GM18499 (cell line): ENCODE measurements at regions not wholly inside any gene's neighbourhood (a gene's known extent, or its start where the extent isn't known, plus 50 kb on each side); places are given as distances from the start of the nearest gene placed in this dataset.

ENCODE experiments used
- ATAC-seq: cut with Tn5 transposase; IDR thresholded peaks from one replicate; pipeline ENCODE4 v1.9.1; 2021; ENCODE audit warnings: moderate number of reproducible peaks; ENCODE audit not compliant: insufficient read depth, unreplicated experiment

- ATAC-seq = no peak
Observed at GRCh38 chr7:125602441-125602840, 672.8 kb upstream of the POT1 start.

GRCh38 chr7:125599387-125599786, 669.8 kb upstream of the POT1 start:
- no peak for ATAC-seq

DNA sequence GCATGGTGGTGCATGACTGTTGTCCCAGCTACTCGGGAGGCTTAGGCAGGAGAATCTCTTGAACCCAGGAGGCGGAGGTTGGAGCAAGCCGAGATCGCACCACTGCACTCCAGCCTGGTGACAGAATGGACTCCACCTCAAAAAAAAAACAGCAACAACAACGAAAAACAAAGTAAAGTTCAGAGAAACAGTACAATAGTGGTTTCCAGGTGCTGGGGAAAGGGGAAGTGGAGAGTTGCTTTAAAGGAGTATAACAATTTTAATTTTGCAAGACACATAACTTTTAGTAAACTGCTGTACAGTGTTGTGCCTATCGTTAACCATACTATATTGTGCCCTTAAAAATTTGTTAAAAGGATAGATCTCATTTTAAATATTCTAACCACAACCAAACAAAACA, 662.7 kb upstream of the POT1 start:
- ATAC-seq = no peak

- ATAC-seq = no peak
Observed at GRCh38 chr7:125573126-125573525, 643.5 kb upstream of the POT1 start.

DNA sequence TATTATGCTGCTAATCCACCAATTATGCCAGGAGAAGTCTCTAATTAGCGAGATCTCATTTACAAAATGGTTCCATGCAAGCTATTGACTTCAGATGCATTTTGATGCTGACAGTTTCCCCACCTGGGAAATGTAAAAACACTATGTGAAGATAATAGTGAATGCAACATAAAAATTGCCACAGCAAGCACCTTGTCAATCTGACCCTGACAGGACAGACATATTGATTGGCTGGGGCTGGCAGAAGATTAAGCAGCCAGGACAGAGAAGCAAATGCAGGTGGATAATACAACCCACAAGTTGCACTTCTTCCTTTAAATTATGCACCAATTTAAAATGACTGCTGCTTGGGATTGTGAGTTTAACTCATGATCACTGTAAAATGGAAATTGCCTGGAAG, 642.8 kb upstream of the POT1 start:
- no peak for ATAC-seq

- peak; percentile 100 for ATAC-seq
Observed at GRCh38 chr7:125568799-125569198, 639.2 kb upstream of the POT1 start.

DNA sequence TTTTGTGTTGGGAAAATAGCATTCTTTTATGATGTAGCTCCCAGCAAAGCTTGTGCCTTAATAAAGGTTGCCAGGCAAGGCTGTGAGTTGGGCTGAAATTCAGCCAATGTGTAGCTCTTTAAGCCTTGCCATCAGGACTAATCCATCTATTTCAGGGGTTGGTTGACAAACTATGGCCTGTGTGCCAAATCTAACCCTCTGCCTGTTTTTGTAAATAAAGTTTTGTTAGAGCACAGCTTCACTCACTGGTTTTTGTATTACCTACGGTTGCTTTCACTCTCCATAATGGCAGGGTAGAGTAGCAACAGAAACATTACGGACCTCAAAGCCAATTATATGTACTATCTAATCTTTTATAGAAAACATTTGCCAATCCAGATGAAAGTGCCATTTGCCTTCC, 638.1 kb upstream of the POT1 start:
- no peak for ATAC-seq

DNA sequence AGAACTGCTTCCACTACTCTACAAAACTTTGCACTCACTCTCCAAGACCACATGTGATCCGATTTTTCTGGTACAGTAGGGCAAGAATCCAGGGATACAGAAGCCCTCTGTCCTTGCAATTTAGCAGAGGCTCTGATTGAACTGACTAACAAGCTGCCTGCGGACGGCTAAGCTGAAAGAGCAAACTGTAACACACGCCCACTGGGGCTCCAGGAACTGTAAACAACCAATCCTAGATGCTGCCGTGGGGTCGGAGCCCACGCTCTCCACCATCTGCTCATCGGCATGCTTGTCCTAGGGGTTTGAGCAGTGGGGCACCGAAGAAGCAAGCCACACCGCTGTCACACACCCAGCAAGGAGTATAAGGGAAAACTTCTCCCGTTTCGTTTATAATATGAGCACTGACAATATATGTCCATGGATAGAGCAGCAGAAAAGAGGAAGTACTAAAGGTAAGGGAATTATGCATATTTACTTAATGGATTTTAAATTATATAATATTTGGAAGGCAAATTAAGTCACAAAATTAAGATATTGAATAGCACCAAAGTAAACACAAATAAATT, 634.4 kb upstream of the POT1 start:
- no peak for ATAC-seq

- no peak for ATAC-seq
Observed at GRCh38 chr7:125563557-125563956, 633.9 kb upstream of the POT1 start.

DNA sequence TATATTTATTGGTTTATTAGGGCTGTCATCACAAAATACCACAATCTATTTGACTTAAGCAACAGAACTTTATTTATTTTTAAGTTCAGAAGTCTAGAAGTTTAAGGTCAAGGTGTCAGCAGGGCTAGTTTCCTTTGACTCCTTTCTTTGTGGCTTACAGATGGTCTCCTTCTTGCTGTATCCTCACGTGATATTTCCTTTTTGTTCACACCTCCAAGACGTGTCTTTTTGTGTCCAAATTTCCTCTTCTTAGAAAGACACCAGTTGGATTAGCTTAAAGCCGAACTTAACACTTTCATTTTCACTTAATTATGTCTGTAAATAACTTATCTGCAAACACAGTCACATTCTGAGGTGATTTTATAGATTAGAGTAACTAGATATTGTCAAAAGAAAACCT, 631.4 kb upstream of the POT1 start:
- ATAC-seq = no peak

DNA sequence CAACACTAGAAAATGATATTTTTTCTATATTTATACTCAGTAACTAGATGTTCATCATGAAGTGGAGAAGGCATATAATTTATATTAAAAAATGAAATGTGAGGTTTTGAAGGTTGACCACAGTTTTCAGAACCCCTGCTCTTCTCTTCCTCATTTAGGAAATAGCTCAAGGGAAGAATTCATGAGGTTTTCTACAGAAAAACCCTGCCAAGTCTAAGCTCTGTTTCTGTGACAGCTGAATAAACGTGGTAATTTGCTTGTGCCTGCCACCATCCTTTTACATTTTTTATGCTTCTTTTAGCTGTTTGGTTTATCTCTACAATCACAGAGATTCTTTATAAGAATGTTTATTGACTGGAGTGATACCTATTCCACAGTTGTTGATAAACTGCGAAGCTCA, 630.3 kb upstream of the POT1 start:
- ATAC-seq = no peak

- no peak for ATAC-seq
Observed at GRCh38 chr7:125555916-125556315, 626.3 kb upstream of the POT1 start.

DNA sequence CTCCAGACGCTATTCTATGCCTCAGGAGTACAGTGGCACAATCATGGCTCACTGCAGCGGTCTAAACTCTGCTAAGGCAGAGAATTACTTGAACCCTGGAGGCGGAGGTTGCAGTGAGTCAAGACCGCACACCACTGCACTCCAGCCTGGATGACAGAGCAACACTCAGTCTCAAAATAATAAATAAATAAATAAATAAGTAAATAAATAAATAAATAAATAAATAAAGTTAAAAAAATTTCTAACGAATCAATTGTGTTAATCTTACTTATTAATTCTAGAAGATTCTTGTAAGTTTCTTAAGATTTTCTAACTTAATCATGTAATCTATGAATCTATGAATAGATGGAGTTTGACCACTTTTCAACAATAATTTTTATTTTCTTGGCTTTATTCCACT, 621.4 kb upstream of the POT1 start:
- no peak for ATAC-seq

GRCh38 chr7:125547505-125547904, 617.9 kb upstream of the POT1 start:
- ATAC-seq = no peak

DNA sequence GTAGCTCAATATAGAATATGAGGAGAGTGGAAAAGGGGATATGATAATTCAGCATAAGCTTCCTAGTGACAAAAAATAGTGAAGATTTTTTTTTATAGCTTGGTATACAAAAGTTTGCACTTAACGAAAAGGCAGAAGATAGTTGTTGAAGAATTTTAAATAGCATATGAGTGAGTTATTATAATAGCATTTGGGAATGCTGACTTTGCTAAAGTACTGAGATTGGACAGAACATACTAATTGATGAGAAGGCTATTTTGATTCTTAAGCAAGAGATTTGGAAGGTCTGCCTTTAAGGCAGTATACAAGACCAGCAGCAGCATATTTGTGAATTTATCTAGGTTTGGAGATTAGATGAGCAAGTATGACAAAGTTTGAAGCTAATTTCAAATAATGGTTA, 600.9 kb upstream of the POT1 start:
- no peak for ATAC-seq

DNA sequence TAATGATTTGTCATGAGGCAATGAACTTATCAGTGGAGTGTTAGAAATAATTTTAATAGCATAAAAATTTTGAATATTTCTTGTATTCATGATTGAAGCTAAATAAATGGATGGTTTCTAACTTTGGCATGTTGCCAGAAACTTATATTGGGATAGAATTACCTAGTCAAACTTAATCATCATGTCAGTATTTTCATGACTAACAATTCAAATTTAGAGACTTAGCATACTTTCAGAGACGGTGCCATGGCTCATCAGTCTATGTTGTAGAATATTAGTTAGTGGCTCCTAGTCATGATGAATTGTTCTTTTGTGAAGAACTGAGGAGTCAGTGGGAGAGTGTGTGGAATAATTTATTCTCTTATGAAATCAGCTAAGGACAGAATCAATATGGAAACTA, 599.6 kb upstream of the POT1 start:
- no peak for ATAC-seq

GRCh38 chr7:125526958-125527357, 597.3 kb upstream of the POT1 start:
- no peak for ATAC-seq

DNA sequence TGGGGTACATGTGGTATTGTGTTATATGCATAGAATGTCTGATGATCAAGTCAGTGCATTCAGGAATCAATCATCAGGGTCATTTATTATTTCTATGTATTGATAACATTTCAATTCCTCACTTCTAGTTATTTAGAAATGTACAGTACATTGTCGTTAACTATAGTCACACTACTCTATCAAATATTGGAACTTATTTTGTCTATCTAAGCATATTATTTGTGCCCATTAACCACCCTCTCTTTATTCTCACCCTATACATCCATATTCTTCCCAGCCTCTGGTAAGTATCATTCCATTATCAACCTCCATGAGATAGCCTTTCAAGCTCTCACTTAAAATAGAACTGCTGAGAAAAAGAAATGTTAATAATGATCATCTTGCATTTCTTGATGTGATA, 596.5 kb upstream of the POT1 start:
- no peak for ATAC-seq

- no peak for ATAC-seq
Observed at GRCh38 chr7:125516194-125516593, 586.6 kb upstream of the POT1 start.

GRCh38 chr7:125512373-125512772, 582.7 kb upstream of the POT1 start:
- no peak for ATAC-seq

GRCh38 chr7:125511310-125511709, 581.7 kb upstream of the POT1 start:
- no peak for ATAC-seq

DNA sequence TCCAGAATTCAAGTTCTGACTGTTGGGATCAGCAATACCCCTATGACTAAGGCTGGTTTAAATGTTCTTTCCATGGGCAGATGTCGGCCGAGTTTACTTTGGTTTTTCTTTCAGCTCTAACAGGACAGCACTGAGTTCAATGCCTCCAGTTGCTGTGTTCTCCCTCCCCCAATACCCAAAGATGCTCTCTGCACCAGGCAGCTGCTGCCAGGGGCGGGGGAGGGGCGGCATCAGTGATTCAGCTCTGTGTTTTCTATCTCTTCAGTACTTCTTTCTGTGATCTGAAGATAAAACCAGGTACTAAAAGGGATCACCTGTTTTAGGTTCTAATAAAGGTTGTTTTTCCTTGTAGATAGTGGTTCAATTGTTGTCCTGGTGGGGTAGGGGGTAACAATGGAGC, 576.7 kb upstream of the POT1 start:
- ATAC-seq = no peak

DNA sequence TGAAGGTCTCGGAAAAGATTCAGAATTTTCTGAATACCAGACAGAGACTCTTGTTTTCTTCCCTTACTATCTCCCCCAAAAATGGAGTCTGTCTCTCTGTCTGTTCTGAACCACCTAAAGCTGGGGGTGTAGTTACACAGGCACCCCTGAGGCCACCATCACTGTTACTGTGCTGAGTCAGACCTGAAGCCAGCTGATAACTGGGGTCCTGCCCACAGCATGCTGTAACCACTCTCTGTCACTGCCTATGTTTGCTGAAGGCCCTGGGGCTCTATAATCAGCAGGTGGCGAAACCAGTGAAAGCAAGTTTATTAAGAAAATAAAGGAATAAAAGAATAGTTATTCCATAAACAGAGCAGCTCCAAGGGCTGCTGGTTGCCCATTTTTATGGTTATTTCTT, 575.2 kb upstream of the POT1 start:
- no peak for ATAC-seq
